Left hindlimb (tissue), 1 donor: ENCODE measurements at regions not wholly inside any gene's neighbourhood (a gene's known extent, or its start where the extent isn't known, plus 50 kb on each side); places are given as distances from the start of the nearest gene placed in this dataset.
"Not testable (repeated sequence)": the region's sequence is repeated elsewhere in the genome, so short reads cannot be mapped to it uniquely, and the experiment has no call there.

Experiments
- DNase-seq: peaks from one replicate; pipeline ENCODE4 v3.0.0-alpha.2; 2018

GRCh38 chr11:97033178-97033577 is 643.4 kb downstream of the JRKL start:
- no peak for DNase-seq

DNA sequence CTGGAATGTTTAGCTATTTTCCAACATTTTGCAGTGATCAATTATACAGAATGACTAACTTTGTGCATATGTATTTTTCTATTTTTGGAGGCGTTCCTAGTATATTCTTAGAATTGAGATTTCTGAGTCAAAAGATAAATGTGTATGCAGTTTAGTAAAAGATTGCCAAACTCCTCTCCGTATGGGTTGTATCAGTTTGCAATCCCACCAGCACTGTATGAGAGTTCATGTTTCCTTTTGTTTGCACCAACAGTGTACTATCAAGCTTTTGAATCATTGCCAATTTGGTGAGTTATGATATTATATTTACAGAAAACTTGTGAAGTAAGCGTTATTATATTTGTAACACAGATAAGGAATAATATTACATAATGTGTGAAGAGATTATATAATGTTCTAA is 658.7 kb downstream of the JRKL start:
- DNase-seq: no peak

- no peak for DNase-seq
Measured at GRCh38 chr11:97060184-97060583, 670.4 kb downstream of the JRKL start.

DNA sequence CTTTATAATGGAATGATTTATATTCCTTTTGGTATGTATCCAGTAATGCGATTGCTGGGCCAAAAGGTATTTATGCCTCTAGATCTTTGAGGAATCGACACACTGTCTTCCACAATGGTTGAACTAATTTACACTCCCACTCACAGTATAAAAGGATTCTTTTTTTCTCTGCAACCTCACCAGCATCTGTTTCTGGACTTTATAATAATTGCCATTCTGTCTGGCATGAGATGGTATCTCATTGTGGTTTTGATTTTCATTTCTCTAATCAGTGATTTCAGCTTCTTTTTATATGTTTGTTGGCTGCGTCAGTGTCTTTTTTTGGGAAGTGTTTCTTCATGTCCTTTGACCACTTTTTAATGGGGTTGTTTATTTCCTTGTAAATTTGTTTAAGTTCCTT is 679.3 kb downstream of the JRKL start:
- DNase-seq: no peak

- DNase-seq: no peak
Measured at GRCh38 chr11:97072420-97072819, 682.6 kb downstream of the JRKL start.

DNA sequence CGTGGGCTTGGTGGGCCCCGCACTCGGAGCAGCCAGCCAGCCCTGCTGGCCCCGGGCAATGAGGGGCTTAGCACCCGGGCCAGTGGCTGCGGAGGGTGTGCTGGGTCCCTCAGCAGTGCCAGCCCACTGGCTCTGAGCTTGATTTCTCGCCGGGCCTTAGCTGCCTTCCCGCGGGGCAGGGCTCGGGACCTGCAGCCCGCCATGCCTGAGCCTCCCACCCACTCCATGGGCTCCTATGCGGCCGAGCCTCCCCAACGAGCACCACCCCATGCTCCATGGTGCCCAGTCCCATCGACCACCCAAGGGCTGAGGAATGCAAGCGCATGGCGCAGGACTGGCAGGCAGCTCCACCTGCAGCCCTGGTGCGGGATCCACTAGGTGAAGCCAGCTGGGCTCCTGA is 686.9 kb downstream of the JRKL start:
- DNase-seq: not testable (repeated sequence)

GRCh38 chr11:97078443-97078842 is 688.6 kb downstream of the JRKL start:
- DNase-seq: no peak

- DNase-seq: no peak
Measured at GRCh38 chr11:97079244-97079643, 689.4 kb downstream of the JRKL start.

DNA sequence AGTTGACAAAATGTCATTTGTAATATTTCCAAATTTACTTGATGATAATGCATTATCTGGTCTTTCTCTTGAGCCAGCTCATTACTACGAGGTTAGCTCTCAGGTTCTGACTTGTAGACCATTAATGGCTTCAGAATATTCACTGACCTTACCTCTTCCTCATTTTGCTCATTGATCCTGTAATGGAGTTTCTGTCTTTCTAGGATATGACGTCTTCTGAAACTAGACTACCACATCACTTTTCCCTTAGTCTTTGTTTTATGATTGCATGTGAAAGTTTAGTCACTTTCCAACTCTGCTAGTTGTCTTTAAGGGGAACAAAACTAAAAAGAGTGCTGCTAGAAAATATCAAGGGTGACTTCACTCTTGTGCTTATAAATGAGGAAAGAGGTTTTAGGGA is 697.6 kb downstream of the JRKL start:
- DNase-seq: no peak

DNA sequence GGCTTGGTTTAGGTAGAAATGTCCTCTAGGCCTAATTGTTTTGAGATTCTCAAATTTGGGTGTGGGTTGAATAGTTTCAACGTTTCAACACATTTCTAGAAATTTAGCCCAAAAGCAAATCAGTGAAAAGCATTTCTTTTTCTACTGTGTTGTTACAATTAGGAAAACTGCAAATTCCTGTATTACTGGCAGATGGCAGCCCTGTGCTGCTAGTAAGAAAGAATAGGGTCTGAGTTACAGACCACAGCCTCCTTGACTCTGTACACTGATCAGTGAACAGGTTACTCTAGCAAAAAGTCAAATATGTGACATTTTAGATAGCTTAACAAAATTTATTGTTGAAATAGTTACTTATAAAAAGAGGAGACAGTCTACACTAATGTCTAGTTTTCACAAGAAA is 703.0 kb downstream of the JRKL start:
- no peak for DNase-seq

DNA sequence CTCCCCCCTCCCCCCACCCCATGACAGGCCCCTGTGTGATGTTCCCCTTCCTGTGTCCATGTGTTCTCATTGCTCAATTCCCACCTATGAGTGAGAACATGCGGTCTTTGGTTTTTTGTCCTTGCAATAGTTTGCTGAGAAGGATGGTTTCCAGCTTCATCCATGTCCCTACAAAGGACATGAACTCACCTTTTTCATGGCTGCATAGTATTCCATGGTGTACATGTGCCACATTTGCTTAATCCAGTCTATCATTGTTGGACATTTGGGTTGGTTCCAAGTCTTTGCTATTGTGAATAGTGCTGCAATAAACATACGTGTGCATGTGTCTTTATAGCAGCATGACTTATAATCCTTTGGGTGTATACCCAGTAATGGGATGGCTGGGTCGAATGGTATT is 712.4 kb downstream of the JRKL start:
- not testable (repeated sequence) for DNase-seq

GRCh38 chr11:97107604-97108003 is 717.8 kb downstream of the JRKL start:
- no peak for DNase-seq

GRCh38 chr11:97109078-97109477 is 719.3 kb downstream of the JRKL start:
- no peak for DNase-seq

DNA sequence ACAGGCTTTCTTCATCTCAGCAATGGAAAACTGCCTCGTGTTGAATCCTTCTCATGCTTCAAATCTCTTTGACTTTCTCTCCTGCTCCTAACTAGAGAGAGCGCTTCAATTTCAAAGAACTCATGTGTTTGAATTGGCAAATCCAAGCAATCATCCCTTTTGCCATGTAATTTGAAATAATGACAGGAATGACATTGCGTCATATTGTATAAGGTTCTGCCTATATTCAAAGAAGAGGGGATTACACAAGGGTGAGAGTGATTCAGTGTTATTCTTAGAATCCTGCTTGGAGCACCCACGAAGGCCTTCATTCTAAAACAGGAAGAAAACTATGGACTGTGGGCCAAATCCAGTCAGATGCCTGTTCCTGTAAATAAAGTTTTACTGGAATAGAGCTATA is 720.6 kb downstream of the JRKL start:
- no peak for DNase-seq

GRCh38 chr11:97111559-97111958 is 721.7 kb downstream of the JRKL start:
- DNase-seq: no peak

GRCh38 chr11:97118614-97119200 is 728.9 kb downstream of the JRKL start:
- no peak for DNase-seq

- DNase-seq: no peak
Measured at GRCh38 chr11:97123237-97123636, 733.4 kb downstream of the JRKL start.

DNA sequence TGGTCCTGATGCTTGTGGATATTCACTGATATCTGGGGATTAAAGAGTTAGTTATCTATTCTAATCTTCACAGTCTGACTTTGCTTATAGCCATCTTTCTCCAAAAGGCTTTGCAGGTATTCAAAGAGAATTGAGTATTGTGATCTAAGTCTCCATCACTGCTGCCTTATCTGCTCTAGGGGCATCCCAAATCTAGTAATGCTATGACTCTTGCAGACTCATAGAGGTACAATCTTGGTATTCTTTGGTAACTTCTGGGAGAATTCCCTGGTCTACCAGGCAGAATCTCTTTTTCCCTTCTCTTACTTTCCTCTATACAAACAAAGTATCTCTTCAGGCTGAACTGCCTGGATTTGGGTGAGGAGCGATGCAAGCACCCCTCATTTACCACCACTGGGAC is 746.3 kb downstream of the JRKL start:
- no peak for DNase-seq

DNA sequence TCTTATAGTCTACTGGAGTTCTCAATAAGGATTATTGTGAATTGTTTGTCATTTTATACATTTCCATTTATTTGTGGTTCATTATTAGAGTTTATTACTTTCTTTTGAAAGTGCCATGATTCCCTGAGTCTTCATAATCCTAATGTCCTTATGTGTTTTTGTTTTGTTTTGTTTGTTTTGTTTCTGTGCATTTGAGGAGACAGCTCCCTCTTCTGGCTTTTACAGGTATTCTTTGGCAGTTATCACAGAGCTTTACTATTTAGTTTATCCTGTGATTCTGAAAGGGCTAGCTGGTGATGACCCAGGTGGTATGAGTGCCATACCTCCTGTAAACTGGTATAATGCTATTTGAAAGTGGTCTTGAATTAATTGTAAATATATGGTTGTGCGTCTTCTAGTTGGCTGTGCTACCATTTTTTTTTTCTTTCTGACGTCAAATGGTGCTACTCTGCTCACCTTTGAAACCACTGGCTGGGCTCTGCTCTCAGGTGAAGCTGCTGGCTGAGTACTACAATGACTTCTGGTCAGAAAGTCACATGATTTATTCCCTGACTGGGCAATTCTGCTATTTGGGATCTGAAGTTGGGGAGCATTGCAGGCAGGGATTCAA is 751.2 kb downstream of the JRKL start:
- DNase-seq: no peak

DNA sequence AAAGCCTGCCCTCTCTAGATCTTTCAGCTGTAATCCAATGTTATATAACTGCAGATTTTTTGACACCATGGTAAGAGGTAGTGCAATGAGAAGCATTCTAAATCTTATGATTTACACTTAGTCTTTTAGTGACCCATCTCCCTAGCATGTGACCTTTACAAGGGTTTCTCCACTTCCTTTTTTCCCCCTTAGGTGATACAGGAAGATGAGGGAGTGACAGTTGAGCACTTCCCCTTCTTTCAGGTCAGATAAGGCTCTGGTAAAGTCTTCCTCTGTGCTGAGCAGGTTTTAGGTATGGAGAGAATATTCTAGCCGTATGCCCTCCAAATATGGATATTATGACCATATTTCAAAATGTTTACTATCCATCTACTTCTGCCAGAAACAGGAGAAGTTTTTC is 753.6 kb downstream of the JRKL start:
- no peak for DNase-seq

GRCh38 chr11:97149741-97150140 is 759.9 kb downstream of the JRKL start:
- no peak for DNase-seq

DNA sequence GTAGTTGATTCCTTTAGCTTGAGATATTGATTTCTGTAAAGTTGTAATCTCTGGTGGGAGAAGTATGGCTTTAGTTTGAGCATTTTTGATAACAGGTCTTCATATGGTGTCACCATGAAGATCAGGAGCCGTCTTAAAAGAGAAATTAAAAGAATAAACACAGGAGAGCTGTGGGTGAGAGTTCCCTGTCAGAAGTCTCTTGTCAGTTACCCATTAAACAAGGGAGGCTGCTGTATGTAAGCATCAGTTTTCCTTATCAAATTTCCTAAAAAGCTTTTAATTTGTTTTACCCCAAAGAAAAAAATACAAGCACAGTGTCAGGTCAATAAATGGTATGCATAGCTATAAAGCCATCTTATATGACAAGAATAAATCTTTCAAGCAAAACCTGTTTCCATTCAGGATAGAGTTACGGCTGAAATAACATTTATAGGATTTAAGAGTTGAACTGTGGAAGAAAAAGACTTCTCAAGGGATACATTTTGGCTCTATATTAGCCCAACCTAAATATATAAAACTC is 767.5 kb downstream of the JRKL start:
- no peak for DNase-seq

DNA sequence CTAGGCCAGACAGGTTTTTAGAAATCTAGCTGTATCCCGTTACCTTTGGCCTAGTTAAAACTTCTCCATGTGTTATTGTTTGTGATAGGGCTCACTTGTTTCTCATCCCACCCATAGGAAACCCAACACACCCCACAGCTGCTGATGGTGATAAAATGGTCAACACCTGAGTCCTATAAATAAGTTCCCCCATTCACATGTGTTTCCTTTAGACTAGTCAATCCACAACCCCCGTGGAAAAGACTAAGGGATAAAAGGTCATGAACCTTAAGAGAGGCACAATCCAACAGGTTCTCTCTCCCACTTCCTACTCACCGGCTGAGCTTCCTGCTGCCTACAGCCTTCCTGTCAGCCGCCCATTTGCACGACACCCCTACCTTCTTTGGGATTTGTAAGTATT is 768.4 kb downstream of the JRKL start:
- DNase-seq: no peak

- DNase-seq: peak; percentile 43
Measured at GRCh38 chr11:97163631-97164191, 773.9 kb downstream of the JRKL start.
